ES-I3 (cell line): ENCODE measurements at regions not wholly inside any gene's neighbourhood (a gene's known extent, or its start where the extent isn't known, plus 50 kb on each side); places are given as distances from the start of the nearest gene placed in this dataset.
"Not testable (repeated sequence)": the region's sequence is repeated elsewhere in the genome, so short reads cannot be mapped to it uniquely, and the experiment has no call there.

Experiments used
- H3K36me3 ChIP-seq: 2 replicates; pipeline ENCODE4 v1.6.1; 2013; ENCODE audit warnings: mild to moderate bottlenecking, low read length, control low read depth, moderate library complexity; ENCODE audit not compliant: insufficient read depth
- H3K4me1 ChIP-seq: 2 replicates; pipeline ENCODE4 v1.6.1; 2013; ENCODE audit warnings: mild to moderate bottlenecking, control low read depth, low read length; ENCODE audit not compliant: insufficient read depth
- H3K9ac ChIP-seq: 2 replicates; pipeline ENCODE4 v1.6.1; 2013; ENCODE audit warnings: low read depth, mild to moderate bottlenecking, low read length, moderate library complexity
- H3K9me3 ChIP-seq: 2 replicates; pipeline ENCODE4 v1.6.1; 2013; ENCODE audit warnings: mild to moderate bottlenecking, low read length, moderate library complexity; ENCODE audit not compliant: control insufficient read depth, insufficient read depth

- H3K36me3 ChIP-seq = no peaks in the 10 kb centered on the region
- H3K4me1 ChIP-seq = peaks cover 34% of the 10 kb centered on the region
- peak overlapping the region; percentile 86 for H3K9ac ChIP-seq
- no peaks in the 10 kb centered on the region for H3K9me3 ChIP-seq
Measured at GRCh38 chr9:36485647-36486328, 85.7 kb upstream of the RNF38 start.

GRCh38 chr9:36484124-36484523, 84.1 kb upstream of the RNF38 start:
- Histone ChIP-seq H3K36me3 (no peaks in the 10 kb centered on the region), H3K4me1 (peaks cover 25% of the 10 kb centered on the region), H3K9me3 (no peaks in the 10 kb centered on the region), H3K9ac (no peak overlapping the region)

- H3K36me3 ChIP-seq = no peaks in the 10 kb centered on the region
- H3K9me3 ChIP-seq = no peaks in the 10 kb centered on the region
- H3K4me1 ChIP-seq = peaks cover 12% of the 10 kb centered on the region
- no peak overlapping the region for H3K9ac ChIP-seq
Measured at GRCh38 chr9:36479101-36479500, 79.0 kb upstream of the RNF38 start.

DNA sequence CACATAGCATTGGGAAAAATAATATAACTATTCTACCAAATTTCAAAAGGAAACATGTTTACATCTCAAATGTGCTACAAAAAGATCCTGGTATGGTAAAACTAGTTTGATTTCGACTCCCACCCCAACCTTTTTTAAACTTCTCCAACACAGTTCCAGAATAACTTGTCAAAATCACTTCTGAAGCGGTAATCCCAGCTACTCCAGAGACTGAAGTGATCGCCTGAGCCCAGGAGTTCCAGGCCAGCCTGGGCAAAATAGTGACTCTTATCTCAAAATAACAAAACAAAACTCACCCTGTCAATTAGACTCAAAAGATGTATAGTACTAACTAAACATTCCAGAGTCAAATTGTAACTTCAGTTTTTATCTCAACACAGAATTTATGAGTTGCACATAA, 71.3 kb upstream of the RNF38 start:
- H3K4me1 ChIP-seq = 0 out of 2 replicates have a peak, but pooled peaks cover 8% of the 10 kb centered on the region
- no peaks in the 10 kb centered on the region for H3K9me3 ChIP-seq
- no peak overlapping the region for H3K9ac ChIP-seq
- H3K36me3 ChIP-seq = no peaks in the 10 kb centered on the region

DNA sequence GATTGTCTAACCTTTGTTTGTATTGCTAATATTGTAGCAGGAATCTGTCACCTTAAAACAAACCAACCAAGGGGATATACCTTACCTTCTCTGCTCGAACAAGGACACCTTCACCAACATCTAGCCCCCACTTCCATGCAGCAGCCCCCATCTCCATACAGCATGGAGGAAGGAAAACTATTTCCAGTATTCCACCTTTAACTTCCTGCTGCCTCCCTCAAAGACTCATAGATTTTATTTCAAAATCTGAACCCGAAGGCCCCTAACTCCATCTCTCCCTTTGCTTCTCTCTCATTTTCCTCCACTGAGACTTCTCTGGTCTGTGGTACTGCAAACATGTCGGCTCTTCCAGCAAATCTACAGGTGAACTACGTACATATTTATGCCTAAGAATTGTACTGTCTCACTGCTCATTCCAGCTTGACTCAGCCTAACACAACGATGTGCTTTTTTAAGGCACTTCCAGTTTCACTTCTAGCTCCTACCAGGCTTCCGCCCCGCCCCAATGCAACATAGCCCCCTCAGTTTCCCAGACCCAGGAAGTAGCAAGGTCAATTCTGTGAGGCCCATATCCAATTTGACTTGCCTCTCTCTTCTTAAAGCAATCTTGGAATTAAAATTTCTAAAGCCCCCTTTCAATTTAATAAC, 70.7 kb upstream of the RNF38 start:
- Histone ChIP-seq H3K9me3 (no peaks in the 10 kb centered on the region), H3K9ac (no peak overlapping the region)

DNA sequence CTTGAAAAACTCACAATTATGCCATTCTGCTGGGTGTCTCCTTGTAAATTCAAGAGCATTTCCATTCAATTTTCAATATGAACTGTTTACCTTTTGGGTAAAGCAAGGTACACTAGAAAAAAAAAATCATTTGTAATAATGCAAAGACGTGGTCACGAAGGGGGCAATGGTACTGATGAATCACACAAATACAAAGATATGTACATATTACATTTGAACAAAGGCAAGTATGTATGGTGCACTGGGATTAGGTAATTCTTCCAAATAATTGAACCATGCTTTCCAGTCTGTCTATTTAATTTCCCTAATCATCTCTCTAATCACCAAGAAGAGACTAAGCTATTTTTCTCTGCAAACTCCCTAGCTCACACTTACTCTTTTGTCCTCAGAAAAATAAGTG, 63.4 kb upstream of the RNF38 start:
- H3K36me3 ChIP-seq = no peaks in the 10 kb centered on the region
- no peaks in the 10 kb centered on the region for H3K4me1 ChIP-seq
- H3K9ac ChIP-seq = no peak overlapping the region
- no peaks in the 10 kb centered on the region for H3K9me3 ChIP-seq

More for the DNA sequence above, 70.7 kb upstream of the RNF38 start:
- Histone ChIP-seq H3K4me1 (0 out of 2 replicates have a peak, but pooled peaks cover 8% of the 10 kb centered on the region), H3K36me3 (no peaks in the 10 kb centered on the region)

DNA sequence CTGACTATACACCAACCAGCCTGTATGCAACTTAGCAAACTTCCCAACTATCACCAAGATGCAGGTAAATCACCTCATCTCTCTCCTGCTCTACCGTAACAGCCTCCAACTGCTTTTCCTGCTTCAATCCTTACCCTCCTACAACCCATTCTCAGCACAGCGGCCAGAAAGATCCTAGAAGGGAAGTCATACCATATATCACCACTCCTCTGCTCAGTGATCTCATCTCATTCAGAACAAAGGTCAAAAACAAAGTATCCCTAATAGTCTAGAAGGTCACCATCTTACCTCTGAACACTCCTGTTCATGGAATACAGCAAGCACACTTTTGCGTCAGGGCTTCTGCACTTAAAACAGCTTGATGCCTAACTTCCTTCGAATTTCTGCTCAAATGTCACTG, 62.2 kb upstream of the RNF38 start:
- no peaks in the 10 kb centered on the region for H3K36me3 ChIP-seq
- H3K4me1 ChIP-seq = no peaks in the 10 kb centered on the region
- no peaks in the 10 kb centered on the region for H3K9me3 ChIP-seq
- no peak overlapping the region for H3K9ac ChIP-seq

DNA sequence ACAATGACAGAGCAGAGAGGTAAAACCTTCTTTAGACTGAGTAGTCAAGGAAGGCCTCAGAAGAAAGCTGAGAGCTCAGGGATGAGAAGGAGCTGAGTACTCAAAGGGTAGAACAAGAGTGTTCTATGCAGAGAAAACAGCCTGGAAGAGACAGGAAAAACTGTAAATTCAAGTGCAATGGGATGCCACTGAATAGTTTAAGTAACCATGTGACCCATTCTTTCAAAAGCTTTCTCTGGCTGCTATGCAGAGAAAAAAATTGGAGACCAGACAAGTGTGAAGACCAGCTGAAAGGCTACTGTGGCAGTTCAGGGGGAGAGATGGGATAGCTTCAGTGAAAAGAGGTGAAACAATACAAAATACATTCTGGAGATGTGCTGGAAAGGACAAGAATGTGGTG, 61.3 kb upstream of the RNF38 start:
- Histone ChIP-seq H3K36me3 (no peaks in the 10 kb centered on the region), H3K9me3 (no peaks in the 10 kb centered on the region), H3K9ac (no peak overlapping the region), H3K4me1 (no peaks in the 10 kb centered on the region)

GRCh38 chr9:36458430-36458915, 58.4 kb upstream of the RNF38 start:
- H3K9me3 ChIP-seq, H3K4me1 ChIP-seq, H3K9ac ChIP-seq, H3K36me3 ChIP-seq: not testable (repeated sequence)

DNA sequence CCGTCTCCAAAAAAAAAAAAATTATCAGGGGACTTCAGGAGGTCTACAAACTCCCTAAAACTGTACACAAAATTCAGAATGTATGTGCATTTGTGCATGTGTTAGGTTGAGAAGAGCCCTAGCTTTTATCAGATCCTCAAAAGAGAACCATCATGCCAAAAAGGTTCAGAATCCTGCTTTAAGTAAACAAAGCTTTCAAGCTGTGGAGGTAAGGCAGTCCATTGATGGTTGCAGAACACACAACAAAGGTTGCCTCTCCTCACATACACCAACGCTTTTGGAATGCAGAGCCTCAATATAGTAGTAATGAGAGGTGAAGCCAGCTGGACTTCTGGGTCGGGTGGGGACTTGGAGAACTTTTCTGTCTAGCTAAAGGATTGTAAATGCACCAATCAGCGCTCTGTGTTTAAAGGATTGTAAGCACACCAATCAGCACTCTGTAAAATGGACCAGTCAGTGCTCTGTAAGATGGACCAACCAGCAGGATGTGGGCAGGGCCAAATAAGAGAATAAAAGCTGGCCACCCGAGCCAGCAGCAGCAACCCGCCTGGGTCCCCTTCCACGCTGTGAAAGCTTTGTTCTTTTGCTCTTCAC, 57.9 kb upstream of the RNF38 start:
- Histone ChIP-seq H3K9me3 (no peaks in the 10 kb centered on the region), H3K36me3 (no peaks in the 10 kb centered on the region), H3K9ac (no peak overlapping the region), H3K4me1 (no peaks in the 10 kb centered on the region)

GRCh38 chr9:36456480-36457065, 56.5 kb upstream of the RNF38 start:
- no peaks in the 10 kb centered on the region for H3K36me3 ChIP-seq
- no peaks in the 10 kb centered on the region for H3K9me3 ChIP-seq
- H3K9ac ChIP-seq = no peak overlapping the region
- no peaks in the 10 kb centered on the region for H3K4me1 ChIP-seq

DNA sequence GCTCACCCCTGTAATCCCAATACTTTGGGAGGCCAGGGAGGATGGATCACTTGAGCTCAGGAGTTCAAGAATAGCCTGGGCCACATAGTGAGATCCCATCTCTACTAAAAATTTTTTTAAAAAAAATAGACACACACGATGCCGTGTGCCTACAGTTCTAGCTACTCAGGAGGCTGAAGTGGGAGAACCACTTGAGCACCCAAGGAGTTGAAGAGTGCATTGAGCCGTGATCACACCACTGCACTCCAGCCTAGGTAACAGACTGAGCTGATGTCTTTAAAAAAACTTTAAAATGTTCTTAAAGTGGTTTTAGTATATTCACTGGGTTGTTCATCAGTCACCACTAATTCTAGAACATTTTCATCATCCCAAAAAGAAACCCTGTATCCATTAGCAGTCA, 51.9 kb upstream of the RNF38 start:
- Histone ChIP-seq H3K9me3 (no peaks in the 10 kb centered on the region), H3K4me1 (0 out of 2 replicates have a peak, but pooled peaks cover 5% of the 10 kb centered on the region), H3K36me3 (no peaks in the 10 kb centered on the region), H3K9ac (no peak overlapping the region)

DNA sequence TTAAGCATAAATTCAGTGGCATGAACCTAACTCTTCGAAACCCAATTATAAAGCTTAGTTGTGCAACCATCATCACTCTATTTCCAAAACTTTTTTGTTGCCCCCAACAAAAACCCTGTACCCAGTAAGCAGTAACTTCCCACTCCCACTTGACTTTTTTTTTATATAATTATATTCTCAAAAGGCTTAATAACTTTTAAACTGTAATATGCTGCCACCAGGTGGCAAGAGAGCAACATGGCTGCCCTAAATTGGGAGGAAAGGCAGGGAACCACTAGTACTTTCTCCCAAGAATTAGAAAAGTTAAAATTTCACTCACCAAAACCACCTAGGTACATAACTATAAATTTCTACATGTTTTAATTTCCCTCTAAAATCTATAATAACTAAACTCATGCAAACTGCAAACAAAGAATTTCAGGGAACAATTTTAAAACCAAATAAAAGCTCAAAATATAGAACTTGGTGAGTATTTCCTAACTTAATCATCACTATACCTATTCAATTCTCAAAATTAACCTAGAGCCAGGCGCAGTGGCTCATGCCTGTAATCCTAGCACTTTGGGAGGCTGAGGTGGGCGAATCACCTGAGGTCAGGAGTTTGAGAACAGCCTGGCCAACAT, 50.2 kb upstream of the RNF38 start:
- no peak overlapping the region for H3K9ac ChIP-seq
- no peaks in the 10 kb centered on the region for H3K36me3 ChIP-seq
- H3K9me3 ChIP-seq = no peaks in the 10 kb centered on the region
- peaks cover 13% of the 10 kb centered on the region for H3K4me1 ChIP-seq
